ENCODE measurements at regions not wholly inside any gene's neighbourhood (a gene's known extent, or its start where the extent isn't known, plus 50 kb on each side); places are given as distances from the start of the nearest gene placed in this dataset.

DNA sequence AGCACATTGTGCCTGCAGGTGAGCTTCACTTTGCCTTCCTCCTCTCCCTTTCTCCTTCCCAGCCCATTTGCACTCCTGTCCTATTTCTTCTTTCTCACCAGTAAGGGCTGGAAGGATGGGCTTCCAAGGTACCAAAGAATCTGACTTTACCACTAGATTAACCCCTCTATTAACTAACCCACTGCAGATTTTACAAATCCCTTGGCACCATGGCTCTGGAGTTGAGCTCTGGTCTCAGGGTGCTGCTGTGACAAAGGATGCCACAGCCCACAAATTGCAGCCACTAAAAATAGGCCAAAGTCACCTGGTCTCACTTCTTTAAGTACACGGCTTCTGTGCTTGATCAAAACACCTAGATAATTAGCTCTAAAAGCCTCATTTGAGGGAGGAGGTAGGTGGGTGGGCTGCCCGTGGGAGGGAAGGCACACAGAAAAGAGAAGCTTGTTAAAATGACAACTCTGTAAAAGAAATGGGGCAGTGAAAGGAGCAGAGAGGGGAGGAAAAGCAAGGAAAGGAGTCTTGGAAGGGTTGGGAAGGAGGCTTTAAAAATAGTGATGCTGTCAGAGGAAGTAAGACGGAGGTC lies 327.4 kb downstream of the DRD1 start:
- H3K4me3 ChIP-seq (ENCODE audit: low read depth, low read length): no peak overlapping the region
- TF ChIP-seq, protein P1, sequence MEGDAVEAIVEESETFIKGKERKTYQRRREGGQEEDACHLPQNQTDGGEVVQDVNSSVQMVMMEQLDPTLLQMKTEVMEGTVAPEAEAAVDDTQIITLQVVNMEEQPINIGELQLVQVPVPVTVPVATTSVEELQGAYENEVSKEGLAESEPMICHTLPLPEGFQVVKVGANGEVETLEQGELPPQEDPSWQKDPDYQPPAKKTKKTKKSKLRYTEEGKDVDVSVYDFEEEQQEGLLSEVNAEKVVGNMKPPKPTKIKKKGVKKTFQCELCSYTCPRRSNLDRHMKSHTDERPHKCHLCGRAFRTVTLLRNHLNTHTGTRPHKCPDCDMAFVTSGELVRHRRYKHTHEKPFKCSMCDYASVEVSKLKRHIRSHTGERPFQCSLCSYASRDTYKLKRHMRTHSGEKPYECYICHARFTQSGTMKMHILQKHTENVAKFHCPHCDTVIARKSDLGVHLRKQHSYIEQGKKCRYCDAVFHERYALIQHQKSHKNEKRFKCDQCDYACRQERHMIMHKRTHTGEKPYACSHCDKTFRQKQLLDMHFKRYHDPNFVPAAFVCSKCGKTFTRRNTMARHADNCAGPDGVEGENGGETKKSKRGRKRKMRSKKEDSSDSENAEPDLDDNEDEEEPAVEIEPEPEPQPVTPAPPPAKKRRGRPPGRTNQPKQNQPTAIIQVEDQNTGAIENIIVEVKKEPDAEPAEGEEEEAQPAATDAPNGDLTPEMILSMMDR (IDR thresholded peaks at IDR 0.05; ENCODE audit: insufficient read depth, low read depth, low read length, missing control alignments): no peak
- no peak for DNase-seq (ENCODE audit: low read depth)

DNA sequence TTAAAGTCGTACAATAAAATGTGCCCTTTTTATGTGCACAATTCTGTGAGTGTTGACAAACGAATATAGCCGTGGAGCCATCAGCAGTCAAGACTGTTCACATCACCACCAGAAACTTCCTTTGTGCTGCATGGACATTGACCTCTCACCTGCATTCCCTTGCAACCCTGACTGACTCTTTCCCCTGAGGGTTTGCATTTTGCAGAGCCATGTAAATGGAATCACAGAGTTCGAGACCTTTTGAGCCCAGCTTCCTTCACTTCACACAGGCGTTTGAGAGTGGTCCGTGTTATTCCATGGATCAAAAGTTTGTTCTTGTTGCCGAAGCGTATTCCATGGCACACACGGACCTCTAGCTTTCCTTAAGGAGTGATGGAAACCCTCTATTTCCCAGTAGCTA lies 328.2 kb downstream of the DRD1 start:
- TF ChIP-seq, protein P1 (IDR thresholded peaks at IDR 0.05; ENCODE audit: insufficient read depth, low read depth, low read length, missing control alignments): no peak
- no peak for DNase-seq (ENCODE audit: low read depth)
- H3K4me3 ChIP-seq (ENCODE audit: low read depth, low read length): no peak overlapping the region

DNA sequence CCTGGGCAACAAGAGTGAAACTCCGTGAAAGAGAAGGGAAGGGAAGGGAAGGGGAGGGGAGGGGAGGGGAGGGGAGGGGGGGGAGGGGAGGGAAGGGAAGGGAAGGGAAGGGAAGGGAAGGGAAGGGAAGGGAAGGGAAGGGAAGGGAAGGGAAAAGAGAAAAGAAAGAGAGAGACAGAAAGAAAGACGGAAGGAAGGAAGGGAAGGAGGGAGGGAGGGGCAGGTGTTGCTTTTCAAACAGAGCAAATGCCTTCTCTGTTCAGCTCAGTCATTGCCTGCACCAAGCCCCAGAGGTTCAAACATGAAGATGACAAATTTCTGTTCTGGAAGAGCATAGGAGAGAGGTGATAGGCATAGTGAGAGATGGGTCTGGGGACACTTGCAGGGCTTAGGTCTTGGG lies 330.0 kb downstream of the DRD1 start:
- TF ChIP-seq, protein P1 (IDR thresholded peaks at IDR 0.05; ENCODE audit: insufficient read depth, low read depth, low read length, missing control alignments): no peak
- H3K4me3 ChIP-seq (ENCODE audit: low read depth, low read length): no peak overlapping the region
- no peak for DNase-seq (ENCODE audit: low read depth)

DNA sequence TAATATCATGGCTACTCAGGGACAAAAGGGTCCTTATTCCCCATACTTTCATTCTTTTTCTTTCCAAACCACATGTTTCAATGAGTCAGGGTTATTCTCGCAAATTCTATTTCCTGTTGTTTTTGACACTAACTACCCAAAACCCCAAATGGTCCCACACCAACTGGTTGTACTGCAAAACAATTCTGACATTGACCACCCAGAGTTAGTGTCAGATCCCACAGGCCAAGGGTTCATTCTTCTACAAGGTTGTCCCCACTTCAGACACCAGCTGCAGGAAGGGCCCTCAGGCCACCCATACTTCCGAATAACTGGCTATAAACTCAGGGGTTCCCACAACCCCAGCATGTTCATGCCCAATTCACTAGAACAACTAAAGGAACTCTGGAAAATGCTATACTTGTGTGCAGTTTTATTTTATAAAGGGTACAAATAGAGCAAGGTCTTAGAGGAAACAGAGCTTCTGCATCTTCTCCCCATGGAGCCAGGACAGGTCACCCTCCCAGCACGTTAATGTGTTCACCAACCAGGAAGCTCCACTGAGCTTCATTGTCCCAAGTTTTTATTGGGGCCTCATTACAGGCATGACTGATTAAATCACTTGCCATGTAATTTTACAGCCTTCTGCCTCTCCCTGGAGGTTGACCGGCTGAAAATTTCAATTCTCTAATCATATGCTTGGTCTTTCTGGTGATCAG lies 334.8 kb downstream of the DRD1 start:
- TF ChIP-seq, protein P1 (IDR thresholded peaks at IDR 0.05; ENCODE audit: insufficient read depth, low read depth, low read length, missing control alignments): no peak
- no peak for DNase-seq (ENCODE audit: low read depth)

DNA sequence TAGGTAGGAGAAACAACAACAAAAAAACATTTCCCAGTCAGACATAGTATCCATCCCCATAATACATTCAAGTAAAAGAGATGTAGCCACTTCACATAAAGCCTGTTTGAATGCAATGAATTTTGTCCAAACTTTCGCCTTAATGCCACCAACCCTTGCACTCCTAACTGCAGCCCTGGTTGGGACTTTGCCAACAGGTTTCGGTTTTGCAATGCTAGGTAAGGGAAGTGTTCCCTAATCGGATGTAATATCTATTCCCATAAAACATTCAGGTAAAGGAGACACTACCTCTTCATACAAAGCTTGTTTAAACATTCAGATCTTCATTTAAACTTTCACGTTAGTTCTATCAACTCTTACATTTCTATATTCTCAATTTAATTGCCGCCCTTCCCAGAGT lies 336.1 kb downstream of the DRD1 start:
- H3K4me3 ChIP-seq (ENCODE audit: low read depth, low read length): no peak overlapping the region
- TF ChIP-seq, protein P1 (IDR thresholded peaks at IDR 0.05; ENCODE audit: insufficient read depth, low read depth, low read length, missing control alignments): no peak
- DNase-seq (ENCODE audit: low read depth): no peak

More for the DNA sequence above, 334.8 kb downstream of the DRD1 start:
- no peak overlapping the region for H3K4me3 ChIP-seq (ENCODE audit: low read depth, low read length)

DNA sequence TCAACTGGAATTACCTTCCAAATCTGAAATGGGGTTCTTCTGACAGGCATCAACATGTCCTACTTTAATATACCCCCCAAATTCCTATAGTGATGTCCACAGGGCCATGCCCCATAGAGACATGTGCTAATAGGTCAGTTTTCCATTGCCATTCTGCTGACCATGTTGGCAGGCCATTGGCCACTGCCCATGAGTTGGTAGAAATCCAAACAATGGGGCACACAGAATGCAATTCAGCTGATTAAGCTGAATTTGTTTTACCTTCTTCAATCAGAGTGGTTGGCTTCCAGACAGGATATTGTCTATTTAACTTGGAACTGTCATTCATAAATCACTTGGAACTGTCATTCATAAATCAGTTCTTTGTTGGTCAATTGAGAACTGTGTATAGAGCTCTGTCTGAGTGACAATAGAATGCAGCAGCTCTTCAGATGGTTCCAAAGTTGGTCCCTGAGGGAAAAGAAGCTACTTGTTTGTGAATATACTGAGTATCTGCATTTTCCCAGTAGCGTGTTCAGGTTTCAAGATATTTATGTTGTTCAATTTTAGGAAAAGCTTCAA lies 336.9 kb downstream of the DRD1 start:
- DNase-seq (ENCODE audit: low read depth): no peak
- H3K4me3 ChIP-seq (ENCODE audit: low read depth, low read length): no peak overlapping the region
- TF ChIP-seq, protein P1 (IDR thresholded peaks at IDR 0.05; ENCODE audit: insufficient read depth, low read depth, low read length, missing control alignments): no peak

Data from GM12865 (cell line).